ENCODE measurements at regions not wholly inside any gene's neighbourhood (a gene's known extent, or its start where the extent isn't known, plus 50 kb on each side); places are given as distances from the start of the nearest gene placed in this dataset.
A peak's percentile ranks its signal among the peaks of the same experiment; 100 is the strongest.
"Not testable (repeated sequence)": the region's sequence is repeated elsewhere in the genome, so short reads cannot be mapped to it uniquely, and the experiment has no call there.

DNA sequence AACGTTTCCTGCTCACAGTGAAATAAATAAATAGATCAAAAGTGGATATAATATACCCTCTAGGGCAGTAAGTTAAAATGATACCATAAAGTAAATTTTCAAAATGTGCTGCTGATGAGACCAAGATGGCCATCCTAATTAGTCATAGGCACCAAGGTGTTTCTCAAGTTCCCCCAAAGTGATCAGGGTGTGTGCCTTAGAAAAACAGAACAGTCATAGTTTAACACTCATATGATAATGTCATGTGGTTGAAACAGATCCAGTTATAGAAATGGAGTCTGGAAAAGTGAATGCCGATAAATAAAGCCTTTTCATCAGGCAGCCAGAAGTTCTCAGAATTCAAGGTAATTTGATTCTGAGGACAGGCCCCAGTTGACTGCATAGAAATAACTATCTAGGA is 161.5 kb upstream of the CDKN2B start:
- no peak for DNase-seq

- no peak for DNase-seq
These were observed 162.0 kb upstream of the CDKN2B start for GRCh38 chr9:22170990-22171670.

DNA sequence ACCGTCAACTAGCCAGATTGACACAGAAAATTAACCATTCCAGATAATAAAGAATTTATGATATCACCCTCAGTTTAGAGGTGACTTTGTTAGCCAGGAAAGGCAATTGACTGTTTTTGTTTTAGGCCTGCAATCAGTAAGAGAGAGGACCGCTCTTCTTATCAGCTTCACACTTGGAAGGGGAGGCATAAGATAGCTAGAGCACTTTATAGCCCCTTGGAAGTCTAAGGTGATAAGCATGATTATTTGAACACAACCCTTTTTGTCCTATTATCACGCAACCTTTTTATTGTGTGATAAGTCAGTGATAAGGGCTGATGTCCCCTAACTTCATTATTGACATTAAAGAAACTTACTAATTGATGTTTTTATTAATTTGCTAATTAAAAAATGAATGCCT is 162.6 kb upstream of the CDKN2B start:
- DNase-seq: no peak

DNA sequence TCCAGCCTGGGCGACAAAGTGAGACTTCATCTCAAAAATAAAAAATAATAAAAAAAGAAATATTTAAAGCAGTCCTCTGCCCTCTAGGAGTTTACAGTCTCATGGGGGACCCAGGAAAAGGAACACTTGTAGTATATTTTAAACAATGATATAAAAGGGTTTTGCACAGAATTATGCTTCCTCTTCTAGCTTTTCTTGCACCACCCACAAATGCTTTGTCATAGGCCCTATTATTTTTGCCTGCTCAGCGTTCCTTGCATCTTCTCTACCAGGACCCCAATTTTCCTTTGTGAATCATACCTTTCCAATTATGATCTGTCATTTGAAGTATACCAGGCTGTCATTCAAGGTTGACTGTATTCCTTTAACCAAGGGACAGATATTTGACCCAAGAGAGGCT is 164.8 kb upstream of the CDKN2B start:
- no peak for DNase-seq

DNA sequence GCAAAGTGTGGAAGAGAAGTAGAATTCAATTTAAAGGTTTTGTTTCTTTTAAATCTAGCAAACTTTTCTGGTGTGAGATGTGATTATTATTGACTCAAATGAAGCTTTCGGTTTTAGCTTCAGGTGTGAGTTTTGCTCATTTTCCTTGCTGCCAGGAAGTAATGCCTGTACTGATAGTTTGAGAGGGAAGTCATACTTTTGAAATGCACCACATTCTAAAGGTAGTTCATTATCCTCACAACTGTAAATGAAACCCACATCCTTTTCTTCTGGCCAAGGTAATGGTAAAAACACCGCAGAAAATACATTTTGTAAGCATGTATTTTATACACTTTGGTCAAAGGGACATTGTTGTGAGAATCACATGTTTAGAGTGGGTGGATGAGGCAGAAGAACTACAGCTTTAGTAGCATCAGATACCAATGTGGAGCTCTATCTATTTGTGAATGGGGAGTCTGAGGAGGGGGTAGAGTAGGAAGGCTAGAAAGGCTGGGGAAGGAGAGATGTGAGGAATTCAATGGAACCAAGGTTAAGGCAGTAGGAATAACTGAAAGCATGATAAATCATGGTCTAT is 167.0 kb upstream of the CDKN2B start:
- DNase-seq: no peak

- DNase-seq: not testable (repeated sequence)
These were observed 171.9 kb upstream of the CDKN2B start for GRCh38 chr9:22181021-22181420.

DNA sequence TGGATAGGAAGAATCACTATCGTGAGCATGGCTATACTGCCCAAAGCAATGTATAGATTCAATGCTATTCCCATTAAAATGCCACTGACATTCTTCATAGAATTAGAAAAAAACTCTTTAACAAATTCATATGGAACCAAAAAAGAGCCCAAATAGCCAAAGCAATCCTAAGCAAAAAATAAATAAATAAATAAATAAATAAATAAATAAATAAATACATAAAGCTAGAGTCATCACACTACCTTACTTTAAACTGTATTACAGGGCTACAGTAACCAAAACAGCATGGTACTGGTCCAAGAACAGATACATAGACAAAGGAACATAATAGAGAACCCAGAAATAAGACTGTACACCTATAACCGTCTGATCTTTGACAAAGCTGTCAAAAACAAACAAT is 180.4 kb upstream of the CDKN2B start:
- DNase-seq: no peak

DNA sequence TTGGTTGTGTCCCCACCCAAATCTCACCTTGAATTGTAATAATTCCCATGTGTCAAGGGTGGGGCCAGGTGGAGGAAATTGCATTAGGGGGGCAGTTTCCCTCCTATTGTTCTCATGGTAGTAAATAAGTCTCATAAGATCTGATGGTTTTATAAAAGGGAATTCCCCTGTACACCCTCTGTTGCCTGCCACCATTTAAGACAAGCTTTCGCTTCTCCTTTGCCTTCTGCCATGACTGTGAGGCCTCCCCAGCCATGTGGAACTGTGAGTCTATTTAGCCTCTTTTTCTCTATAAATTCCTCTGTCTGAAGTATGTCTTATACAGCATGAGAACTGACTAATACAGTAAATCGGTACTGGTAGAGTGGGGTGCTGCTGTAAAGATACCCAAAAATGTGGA is 187.9 kb upstream of the CDKN2B start:
- DNase-seq: not testable (repeated sequence)

- no peak for DNase-seq
These were observed 189.6 kb upstream of the CDKN2B start for GRCh38 chr9:22198681-22199080.

DNA sequence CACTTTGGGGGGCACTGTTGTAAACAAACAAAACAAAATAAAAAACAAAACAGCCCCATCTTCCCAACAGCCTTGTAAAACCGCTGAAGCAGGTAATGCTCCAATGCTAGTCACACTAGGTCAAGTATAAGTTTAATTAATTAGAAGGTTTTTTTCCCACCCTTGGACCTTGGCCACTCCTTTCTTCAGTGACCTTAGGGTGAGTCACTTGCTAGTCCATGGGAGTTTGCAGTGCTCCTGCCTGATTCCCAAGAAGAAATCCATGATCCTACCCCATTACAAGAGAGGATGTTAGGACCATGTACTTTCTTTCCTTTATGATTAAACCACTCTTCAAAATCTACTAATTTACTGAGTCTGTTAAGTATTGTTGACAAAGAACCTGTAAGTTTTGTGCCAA is 192.2 kb upstream of the CDKN2B start:
- no peak for DNase-seq

- DNase-seq: no peak
These were observed 194.4 kb upstream of the CDKN2B start for GRCh38 chr9:22203371-22204138.

GRCh38 chr9:22204240-22204639 is 195.1 kb upstream of the CDKN2B start:
- DNase-seq: no peak

- DNase-seq: no peak
These were observed 197.7 kb upstream of the CDKN2B start for GRCh38 chr9:22206833-22207232.

GRCh38 chr9:22208846-22209585 is 199.9 kb upstream of the CDKN2B start:
- no peak for DNase-seq

DNA sequence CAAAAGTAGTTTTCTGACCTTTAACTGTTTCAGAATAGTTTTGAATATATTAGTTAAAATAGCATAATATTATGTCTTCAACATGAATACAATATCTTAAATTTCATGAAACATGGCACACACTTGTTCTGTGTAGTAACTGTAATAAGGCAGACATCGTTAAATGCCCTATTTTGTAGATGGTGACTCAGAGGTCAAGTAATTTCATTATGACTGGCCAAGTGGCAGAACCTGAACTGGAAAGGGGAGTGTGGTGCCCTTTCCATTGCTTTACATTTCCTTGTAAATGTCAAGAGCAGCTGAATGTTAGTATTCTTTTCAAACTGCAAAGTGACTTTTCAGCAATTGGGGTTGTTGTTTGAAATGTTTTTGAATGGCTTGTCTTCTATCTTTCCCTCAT is 201.2 kb upstream of the CDKN2B start:
- DNase-seq: no peak

GRCh38 chr9:22210936-22211335 is 201.8 kb upstream of the CDKN2B start:
- DNase-seq: no peak

GRCh38 chr9:22211588-22212360 is 202.7 kb upstream of the CDKN2B start:
- DNase-seq: peak; percentile 82

- no peak for DNase-seq
These were observed 204.9 kb upstream of the CDKN2B start for GRCh38 chr9:22214021-22214420.

DNA sequence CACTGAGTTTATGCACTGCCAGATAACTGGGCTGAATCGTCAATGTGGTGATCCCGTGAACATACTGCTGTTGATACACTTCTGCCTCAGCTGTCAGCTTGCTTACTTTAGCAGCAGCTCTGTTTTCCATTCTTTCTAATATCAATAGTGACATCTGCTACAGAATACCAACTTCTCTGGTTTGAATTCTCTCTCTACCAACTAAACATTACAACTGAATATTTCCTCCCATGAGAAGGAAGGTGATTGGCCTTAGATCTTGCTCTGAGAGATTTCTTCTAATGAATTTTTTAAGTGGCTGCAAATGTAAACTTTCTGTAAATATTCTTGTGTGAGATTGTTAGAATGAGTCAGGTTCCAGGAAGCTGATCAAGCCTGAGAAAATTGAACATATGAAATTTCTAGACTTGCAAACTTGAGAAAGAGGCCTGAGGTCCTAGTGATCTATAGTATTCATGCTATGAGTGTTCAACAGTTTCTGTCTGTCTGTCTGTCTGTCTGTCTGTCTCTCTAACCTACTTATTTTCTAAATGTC is 205.5 kb upstream of the CDKN2B start:
- DNase-seq: no peak

DNA sequence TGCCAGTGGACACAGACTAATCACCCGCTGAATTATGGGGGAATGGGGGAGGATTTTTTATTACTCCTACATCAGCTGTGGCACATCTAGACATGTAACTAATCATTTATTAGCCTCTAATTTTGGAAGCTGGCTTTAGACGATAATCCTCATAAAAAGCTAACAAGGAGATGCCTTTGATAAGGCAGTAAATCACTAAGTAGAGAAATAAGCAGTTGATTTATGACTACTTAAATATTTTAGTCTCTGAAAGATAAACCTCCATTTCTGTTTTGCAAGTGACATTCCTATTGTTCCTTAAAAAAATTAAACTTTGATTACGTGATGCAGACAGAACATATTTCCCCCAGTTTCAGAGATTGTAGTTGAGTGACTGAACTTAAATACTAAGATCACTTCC is 206.4 kb upstream of the CDKN2B start:
- DNase-seq: no peak

- DNase-seq: no peak
These were observed 207.6 kb upstream of the CDKN2B start for GRCh38 chr9:22216730-22217172.

- no peak for DNase-seq
These were observed 208.1 kb upstream of the CDKN2B start for GRCh38 chr9:22217254-22217653.
